Fibroblast of lung (primary cell): ENCODE measurements at regions not wholly inside any gene's neighbourhood (a gene's known extent, or its start where the extent isn't known, plus 50 kb on each side); places are given as distances from the start of the nearest gene placed in this dataset.
"Not testable (repeated sequence)": the region's sequence is repeated elsewhere in the genome, so short reads cannot be mapped to it uniquely, and the experiment has no call there.

Experiments
- DNase-seq, 2 donors: peaks; one replicate each; pipeline versions ENCODE4 v3.0.0 to v3.0.0-alpha.2; 2010; ENCODE audit warnings: low read depth in 2 of 2
- H2AFZ ChIP-seq: 2 replicates; pipeline ENCODE4 v1.5.1; 2012; ENCODE audit warnings: low read length, control low read depth, inconsistent platforms
- H3K27ac ChIP-seq: 2 replicates; pipeline ENCODE4 v1.5.1; 2011; ENCODE audit warnings: low read length, control low read depth; ENCODE audit not compliant: insufficient read depth
- H3K27me3 ChIP-seq: 2 replicates; pipeline ENCODE4 v1.5.1; 2011; ENCODE audit warnings: mild to moderate bottlenecking, low read length; ENCODE audit not compliant: control insufficient read depth, insufficient read depth
- H3K36me3 ChIP-seq: 2 replicates; pipeline ENCODE4 v1.5.1; 2011; ENCODE audit warnings: low read length; ENCODE audit not compliant: control insufficient read depth, insufficient read depth
- H3K4me1 ChIP-seq: 2 replicates; pipeline ENCODE4 v1.5.1; 2011; ENCODE audit warnings: low read length; ENCODE audit not compliant: control insufficient read depth, insufficient read depth; ENCODE audit errors: extremely low read depth
- H3K4me2 ChIP-seq: 2 replicates; pipeline ENCODE4 v1.5.1; 2011; ENCODE audit warnings: low read length, control low read depth; ENCODE audit not compliant: insufficient read depth; ENCODE audit errors: extremely low read depth
- H3K4me3 ChIP-seq, 4 experiments: fragments of 200-600 bp in 1 of 4; sonication (generic) in 1 of 4; replicated peaks in 1 of 4; 2 replicates each; pipeline ENCODE4 v1.5.1; 2011 to 2016; ENCODE audit warnings: low read length in 4 of 4, low read depth in 3 of 4, mild to moderate bottlenecking in 3 of 4, control low read depth in 2 of 4, inconsistent platforms in 1 of 4, mixed read lengths in 1 of 4; ENCODE audit not compliant: insufficient read depth in 1 of 4; ENCODE audit errors: control extremely low read depth in 1 of 4
- H3K79me2 ChIP-seq: 2 replicates; pipeline ENCODE4 v1.5.1; 2012; ENCODE audit warnings: mild to moderate bottlenecking, low read length, inconsistent platforms; ENCODE audit not compliant: control insufficient read depth, insufficient read depth
- H3K9ac ChIP-seq: 2 replicates; pipeline ENCODE4 v1.5.1; 2011; ENCODE audit warnings: mild to moderate bottlenecking, low read length, control low read depth; ENCODE audit not compliant: insufficient read depth
- H3K9me3 ChIP-seq: 2 replicates; pipeline ENCODE4 v1.5.1; 2012; ENCODE audit warnings: low read depth, low read length; ENCODE audit not compliant: control insufficient read depth, insufficient read depth
- H4K20me1 ChIP-seq: 2 replicates; pipeline ENCODE4 v1.5.1; 2011; ENCODE audit warnings: low read length; ENCODE audit not compliant: control insufficient read depth, insufficient read depth; ENCODE audit errors: extremely low read depth
- CTCF ChIP-seq, 2 donors: IDR thresholded peaks in 1 of 2; conservative IDR thresholded peaks in 1 of 2; 1 replicate in 1 of 2; 2 replicates in 1 of 2; pipeline ENCODE4 v1.5.1; 2011 to 2012; ENCODE audit warnings: low read length in 2 of 2, control low read depth in 1 of 2, inconsistent platforms in 1 of 2, low read depth in 1 of 2, mild to moderate bottlenecking in 1 of 2
- EZH2 ChIP-seq: IDR thresholded peaks from 2 replicates; pipeline ENCODE4 v1.5.1; 2012; ENCODE audit warnings: low read length, control low read depth, mild to moderate bottlenecking; ENCODE audit errors: missing control alignments

- H3K27ac ChIP-seq = no peak overlapping the region
Observed at GRCh38 chr5:166724284-166724683, 1567.2 kb upstream of the WWC1 start.

GRCh38 chr5:166725593-166725992 lies 1565.9 kb upstream of the WWC1 start:
- H3K4me3 ChIP-seq = no peak overlapping the region
- no peaks in the 10 kb centered on the region for H4K20me1 ChIP-seq
- H3K9me3 ChIP-seq = no peaks in the 10 kb centered on the region
- H3K4me1 ChIP-seq = no peaks in the 10 kb centered on the region
- H2AFZ ChIP-seq = no peak overlapping the region
- no peak overlapping the region for H3K27ac ChIP-seq
- H3K36me3 ChIP-seq = no peaks in the 10 kb centered on the region
- H3K4me2 ChIP-seq = no peak overlapping the region
- H3K27me3 ChIP-seq = no peaks in the 10 kb centered on the region
- no peak for DNase-seq
- TF ChIP-seq CTCF (conservative IDR thresholded peaks at IDR 0.05 in 1 of 2, IDR thresholded peaks at IDR 0.05 in 1 of 2; ENCODE audit: low read depth in 1 of 2, low read length in 2 of 2) (no peak), EZH2 (no peak)
- no peak overlapping the region for H3K9ac ChIP-seq
- no peaks in the 10 kb centered on the region for H3K79me2 ChIP-seq

More at GRCh38 chr5:166724284-166724683, 1567.2 kb upstream of the WWC1 start:
- TF ChIP-seq CTCF (conservative IDR thresholded peaks at IDR 0.05 in 1 of 2, IDR thresholded peaks at IDR 0.05 in 1 of 2; ENCODE audit: low read depth in 1 of 2, low read length in 2 of 2) (no peak), EZH2 (no peak)
- Histone ChIP-seq H3K79me2 (no peaks in the 10 kb centered on the region), H3K4me3 (no peak overlapping the region), H2AFZ (no peak overlapping the region), H3K36me3 (no peaks in the 10 kb centered on the region), H4K20me1 (no peaks in the 10 kb centered on the region), H3K27me3 (no peaks in the 10 kb centered on the region), H3K9me3 (no peaks in the 10 kb centered on the region), H3K4me2 (no peak overlapping the region), H3K4me1 (no peaks in the 10 kb centered on the region), H3K9ac (no peak overlapping the region)
- DNase-seq = peak in 1 of 2 donors; percentile 22

- TF ChIP-seq EZH2 (no peak), CTCF (conservative IDR thresholded peaks at IDR 0.05 in 1 of 2, IDR thresholded peaks at IDR 0.05 in 1 of 2; ENCODE audit: low read depth in 1 of 2, low read length in 2 of 2) (no peak)
- DNase-seq = no peak
- H3K4me2 ChIP-seq = no peak overlapping the region
- no peaks in the 10 kb centered on the region for H3K27me3 ChIP-seq
- H4K20me1 ChIP-seq = no peaks in the 10 kb centered on the region
- no peaks in the 10 kb centered on the region for H3K4me1 ChIP-seq
- no peaks in the 10 kb centered on the region for H3K79me2 ChIP-seq
- no peak overlapping the region for H2AFZ ChIP-seq
- H3K9me3 ChIP-seq = no peaks in the 10 kb centered on the region
- no peak overlapping the region for H3K4me3 ChIP-seq
- H3K27ac ChIP-seq = no peak overlapping the region
- no peak overlapping the region for H3K9ac ChIP-seq
- no peaks in the 10 kb centered on the region for H3K36me3 ChIP-seq
Observed at GRCh38 chr5:166726406-166726805, 1565.0 kb upstream of the WWC1 start.

- not testable (repeated sequence) for H3K4me2 ChIP-seq, DNase-seq, H2AFZ ChIP-seq, H3K27me3 ChIP-seq, H3K9me3 ChIP-seq, H4K20me1 ChIP-seq, H3K9ac ChIP-seq, H3K79me2 ChIP-seq, H3K4me1 ChIP-seq, H3K4me3 ChIP-seq, H3K36me3 ChIP-seq, H3K27ac ChIP-seq
Observed at GRCh38 chr5:166742951-166743350, 1548.5 kb upstream of the WWC1 start.
